Endodermal cell (in vitro differentiated cells): ENCODE measurements at regions not wholly inside any gene's neighbourhood (a gene's known extent, or its start where the extent isn't known, plus 50 kb on each side); places are given as distances from the start of the nearest gene placed in this dataset.

Experiments
- DNase-seq: peaks from one replicate; pipeline ENCODE4 v3.0.0-alpha.2; 2017
- H3K27ac ChIP-seq: 2 replicates; pipeline ENCODE4 v1.5.1; 2013; ENCODE audit warnings: mild to moderate bottlenecking, low read depth, low read length, moderate library complexity
- H3K27me3 ChIP-seq: 2 replicates; pipeline ENCODE4 v1.6.1; 2013; ENCODE audit warnings: mild to moderate bottlenecking, low read length, moderate library complexity; ENCODE audit not compliant: insufficient read depth, control insufficient read depth, poor library complexity, severe bottlenecking
- H3K36me3 ChIP-seq: 2 replicates; pipeline ENCODE4 v1.7.0; 2013; ENCODE audit warnings: mild to moderate bottlenecking, low read length, moderate library complexity; ENCODE audit not compliant: control insufficient read depth, insufficient read depth
- H3K4me1 ChIP-seq: one replicate; pipeline ENCODE4 v1.7.0; 2013; ENCODE audit warnings: low read length; ENCODE audit not compliant: control insufficient read depth, insufficient read depth
- H3K4me3 ChIP-seq: 2 replicates; pipeline ENCODE4 v1.5.1; 2013; ENCODE audit warnings: mild to moderate bottlenecking, low read length, moderate library complexity
- H3K9ac ChIP-seq: 2 replicates; pipeline ENCODE4 v1.6.1; 2013; ENCODE audit warnings: mild to moderate bottlenecking, low read length, moderate library complexity; ENCODE audit not compliant: poor library complexity, severe bottlenecking; ENCODE audit errors: extremely low read depth
- H3K9me3 ChIP-seq: 2 replicates; pipeline ENCODE4 v1.6.1; 2013; ENCODE audit warnings: mild to moderate bottlenecking, low read length, moderate library complexity; ENCODE audit not compliant: control insufficient read depth
- H3K27ac Mint-ChIP-seq: 2 replicates; pipeline ENCODE4 v1.8.0; 2020; ENCODE audit warnings: mixed read lengths
- H3K27me3 Mint-ChIP-seq: 2 replicates; pipeline ENCODE4 v1.8.0; 2021; ENCODE audit warnings: mild to moderate bottlenecking, mixed read lengths; ENCODE audit not compliant: insufficient read depth
- H3K36me3 Mint-ChIP-seq: 2 replicates; pipeline ENCODE4 v1.8.0; 2020; ENCODE audit warnings: low read depth, mixed read lengths
- H3K4me1 Mint-ChIP-seq: 2 replicates; pipeline ENCODE4 v1.8.0; 2020; ENCODE audit warnings: mixed read lengths
- H3K4me3 Mint-ChIP-seq: 2 replicates; pipeline ENCODE4 v1.8.0; 2020; ENCODE audit warnings: mild to moderate bottlenecking, moderate library complexity, mixed read lengths
- H3K9me3 Mint-ChIP-seq: 2 replicates; pipeline ENCODE4 v1.8.0; 2020; ENCODE audit warnings: mild to moderate bottlenecking, mixed read lengths
- CTCF ChIP-seq: fragments of 200-600 bp; sonication (generic); conservative IDR thresholded peaks from 2 replicates; pipeline ENCODE4 v1.5.0; 2021; ENCODE audit warnings: antibody characterized with exemption, mild to moderate bottlenecking
- WGBS, 2 experiments: methylation state at CpG; one replicate each; pipeline versions ENCODE4 v1.1.5 to v1.1.7; 2013; ENCODE audit warnings: missing lambda C conversion rate in 2 of 2, mixed read lengths in 1 of 2; ENCODE audit not compliant: insufficient coverage in 1 of 2, insufficient read length in 1 of 2; 5-methylcytosine and 5-hydroxymethylcytosine counted together

- DNase-seq: no peak
- Mint-ChIP-seq H3K36me3 (no peaks in the 10 kb centered on the region), H3K27me3 (peaks cover 4% of the 10 kb centered on the region), H3K4me3 (no peak overlapping the region), H3K4me1 (peaks cover 8% of the 10 kb centered on the region), H3K27ac (no peak overlapping the region), H3K9me3 (peaks cover 9% of the 10 kb centered on the region)
- Histone ChIP-seq H3K27me3 (no peaks in the 10 kb centered on the region), H3K4me3 (no peak overlapping the region), H3K9ac (no peak overlapping the region), H3K4me1 (no peaks in the 10 kb centered on the region), H3K9me3 (no peaks in the 10 kb centered on the region), H3K36me3 (no peaks in the 10 kb centered on the region), H3K27ac (no peak overlapping the region)
- TF ChIP-seq CTCF: no peak
- WGBS, 2 experiments: 86 to 100% methylated on average over 1 of the region's 1 CpG
Measured at GRCh38 chr11:112369374-112369773, 108.7 kb upstream of the PLET1 start.

DNA sequence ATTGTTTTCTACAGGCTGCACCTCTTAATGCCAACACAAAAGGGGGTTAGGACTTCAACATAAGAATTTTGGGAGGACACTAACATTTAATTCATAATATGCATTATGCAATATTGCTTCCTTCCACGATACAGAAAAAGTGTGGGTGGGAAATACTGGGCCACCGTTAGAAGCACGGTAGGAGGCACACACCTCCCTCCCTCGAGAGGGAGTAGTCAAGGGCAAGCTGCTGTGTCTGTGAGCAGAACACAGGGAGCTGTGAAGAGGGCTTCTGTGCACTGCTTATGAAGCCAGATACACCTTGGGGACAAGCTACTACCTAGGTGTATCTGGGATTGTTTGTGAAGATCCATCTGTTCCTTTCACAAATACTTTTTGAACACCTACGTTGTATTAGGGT is 109.3 kb upstream of the PLET1 start:
- no peak for DNase-seq
- H3K4me3 Mint-ChIP-seq: no peak overlapping the region
- 93 to 97% methylated on average over 5 of the region's 5 CpGs for WGBS, 2 experiments
- H3K4me1 Mint-ChIP-seq: peaks cover 4% of the 10 kb centered on the region
- no peak overlapping the region for H3K27ac Mint-ChIP-seq
- no peaks in the 10 kb centered on the region for H3K4me1 ChIP-seq
- H3K36me3 ChIP-seq: no peaks in the 10 kb centered on the region
- H3K27me3 ChIP-seq: no peaks in the 10 kb centered on the region
- no peak overlapping the region for H3K27ac ChIP-seq
- no peak for TF ChIP-seq CTCF
- H3K9ac ChIP-seq: no peak overlapping the region
- H3K9me3 ChIP-seq: no peaks in the 10 kb centered on the region
- H3K4me3 ChIP-seq: no peak overlapping the region
- peaks cover 9% of the 10 kb centered on the region for H3K9me3 Mint-ChIP-seq
- H3K36me3 Mint-ChIP-seq: no peaks in the 10 kb centered on the region
- H3K27me3 Mint-ChIP-seq: peaks cover 4% of the 10 kb centered on the region

DNA sequence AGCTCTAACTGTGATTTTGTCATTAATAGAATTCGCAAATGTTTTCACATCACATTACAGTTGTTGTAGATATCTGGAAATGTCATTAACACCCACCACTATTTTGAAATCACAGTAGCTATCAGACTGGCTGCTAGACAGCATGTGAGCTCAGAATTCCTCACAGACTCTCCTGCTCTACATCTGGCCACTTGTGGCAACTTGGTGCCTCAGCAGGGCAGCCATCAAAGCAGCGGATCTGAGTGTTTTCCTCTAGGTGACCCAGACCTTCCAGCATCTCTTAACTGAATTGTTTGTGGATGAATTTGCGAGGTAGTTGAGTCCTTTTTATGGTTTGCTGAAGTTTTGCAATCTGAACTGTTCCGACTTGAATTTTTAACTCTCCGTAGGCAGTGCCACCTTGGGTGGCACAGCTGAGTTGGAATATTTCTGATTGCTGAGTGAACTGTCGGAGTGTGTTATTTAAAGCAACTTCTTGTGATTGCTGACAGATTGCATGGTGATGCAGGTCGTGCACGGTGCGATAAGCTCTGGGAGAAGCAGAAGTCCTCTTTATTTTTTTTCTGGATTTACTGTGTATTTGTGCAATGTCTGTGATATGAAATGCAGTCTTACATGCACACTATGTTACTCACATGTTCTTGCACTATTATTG is 114.0 kb upstream of the PLET1 start:
- no peaks in the 10 kb centered on the region for H3K4me1 ChIP-seq
- no peak overlapping the region for H3K4me3 Mint-ChIP-seq
- peak; percentile 54 for DNase-seq
- peaks cover 9% of the 10 kb centered on the region for H3K9me3 Mint-ChIP-seq
- no peak overlapping the region for H3K27ac ChIP-seq
- H3K36me3 Mint-ChIP-seq: no peaks in the 10 kb centered on the region
- no peak overlapping the region for H3K4me3 ChIP-seq
- no peaks in the 10 kb centered on the region for H3K9me3 ChIP-seq
- H3K27ac Mint-ChIP-seq: no peak overlapping the region
- no peak for TF ChIP-seq CTCF
- H3K27me3 ChIP-seq: no peaks in the 10 kb centered on the region
- no peaks in the 10 kb centered on the region for H3K4me1 Mint-ChIP-seq
- peaks cover 4% of the 10 kb centered on the region for H3K27me3 Mint-ChIP-seq
- WGBS, 2 experiments: 90 to 100% methylated on average over 2 to 9 of the region's 9 CpGs
- H3K9ac ChIP-seq: no peak overlapping the region
- no peaks in the 10 kb centered on the region for H3K36me3 ChIP-seq
